GM19324 (cell line): ENCODE measurements at regions not wholly inside any gene's neighbourhood (a gene's known extent, or its start where the extent isn't known, plus 50 kb on each side); places are given as distances from the start of the nearest gene placed in this dataset.
"Not testable (repeated sequence)": the region's sequence is repeated elsewhere in the genome, so short reads cannot be mapped to it uniquely, and the experiment has no call there.

Experiments
- ATAC-seq: cut with Tn5 transposase; IDR thresholded peaks from one replicate; pipeline ENCODE4 v1.9.1; 2021; ENCODE audit warnings: mild to moderate bottlenecking, moderate library complexity; ENCODE audit not compliant: unreplicated experiment, low FRiP score

- ATAC-seq, result no peak
Observed at GRCh38 chr13:34383728-34384127, 558.3 kb upstream of the NBEA start.

- ATAC-seq, result not testable (repeated sequence)
Observed at GRCh38 chr13:34386229-34386628, 555.8 kb upstream of the NBEA start.

GRCh38 chr13:34391076-34391475 lies 551.0 kb upstream of the NBEA start:
- no peak for ATAC-seq

GRCh38 chr13:34401696-34402095 lies 540.4 kb upstream of the NBEA start:
- no peak for ATAC-seq

- no peak for ATAC-seq
Observed at GRCh38 chr13:34405410-34406181, 536.5 kb upstream of the NBEA start.

- no peak for ATAC-seq
Observed at GRCh38 chr13:34408640-34409039, 533.4 kb upstream of the NBEA start.

GRCh38 chr13:34409496-34410182 lies 532.4 kb upstream of the NBEA start:
- no peak for ATAC-seq

- ATAC-seq, result no peak
Observed at GRCh38 chr13:34410678-34411077, 531.4 kb upstream of the NBEA start.

- no peak for ATAC-seq
Observed at GRCh38 chr13:34411177-34411576, 530.9 kb upstream of the NBEA start.

- ATAC-seq, result no peak
Observed at GRCh38 chr13:34411894-34412293, 530.2 kb upstream of the NBEA start.

GRCh38 chr13:34412295-34412694 lies 529.8 kb upstream of the NBEA start:
- ATAC-seq, result no peak

- no peak for ATAC-seq
Observed at GRCh38 chr13:34412817-34413375, 529.2 kb upstream of the NBEA start.

- no peak for ATAC-seq
Observed at GRCh38 chr13:34413538-34414210, 528.4 kb upstream of the NBEA start.

GRCh38 chr13:34414616-34415015 lies 527.5 kb upstream of the NBEA start:
- no peak for ATAC-seq

- no peak for ATAC-seq
Observed at GRCh38 chr13:34416971-34417380, 525.1 kb upstream of the NBEA start.

- no peak for ATAC-seq
Observed at GRCh38 chr13:34417896-34418295, 524.2 kb upstream of the NBEA start.

- ATAC-seq, result no peak
Observed at GRCh38 chr13:34419025-34419424, 523.0 kb upstream of the NBEA start.

- no peak for ATAC-seq
Observed at GRCh38 chr13:34419755-34420154, 522.3 kb upstream of the NBEA start.

GRCh38 chr13:34420702-34421346 lies 521.2 kb upstream of the NBEA start:
- no peak for ATAC-seq

GRCh38 chr13:34421347-34421719 lies 520.7 kb upstream of the NBEA start:
- ATAC-seq, result no peak
